ENCODE measurements at regions not wholly inside any gene's neighbourhood (a gene's known extent, or its start where the extent isn't known, plus 50 kb on each side); places are given as distances from the start of the nearest gene placed in this dataset.
"Not testable (repeated sequence)": the region's sequence is repeated elsewhere in the genome, so short reads cannot be mapped to it uniquely, and the experiment has no call there.

DNA sequence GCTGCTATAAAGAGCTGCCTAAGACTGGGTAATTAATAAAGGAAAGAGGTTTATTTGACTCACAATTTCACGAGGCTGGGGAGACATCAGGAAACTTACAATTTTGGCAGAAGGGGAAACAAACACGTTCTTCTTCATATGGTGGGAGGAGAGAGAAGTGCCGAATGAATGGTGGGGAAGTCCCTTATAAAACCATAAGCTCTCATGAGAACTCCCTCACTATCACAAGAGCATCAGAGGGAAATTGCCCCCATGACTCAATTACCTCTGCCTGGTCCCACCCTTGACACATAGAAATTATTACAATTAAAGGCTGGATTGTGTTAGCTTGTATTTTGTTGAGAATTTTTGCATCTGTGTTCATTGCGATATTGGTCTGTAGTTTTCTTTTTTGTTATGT lies 460.5 kb upstream of the RAB6C start:
- no peaks in the 10 kb centered on the region for H3F3A ChIP-seq (ENCODE audit: control insufficient read depth, insufficient read depth)
- no peaks in the 10 kb centered on the region for H3K36me3 ChIP-seq (ENCODE audit: control insufficient read depth, low read length)

DNA sequence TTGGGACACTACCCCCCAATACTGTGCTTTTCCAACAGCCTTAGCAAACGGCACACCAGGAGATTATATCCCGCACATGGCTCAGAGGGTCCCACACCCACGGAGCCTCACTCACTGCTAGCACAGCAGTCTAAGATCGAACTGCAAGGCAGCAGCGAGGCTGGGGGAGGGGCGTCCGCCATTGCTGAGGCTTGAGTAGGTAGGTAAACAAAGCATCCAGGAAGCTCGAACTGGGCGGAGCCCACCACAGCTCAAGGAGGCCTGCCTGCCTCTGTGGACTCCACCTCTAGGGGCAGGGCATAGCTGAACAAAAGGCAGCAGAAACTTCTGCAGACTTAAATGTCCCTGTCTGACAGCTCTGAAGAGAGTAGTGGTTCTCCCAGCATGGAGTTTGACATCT lies 447.3 kb upstream of the RAB6C start:
- not testable (repeated sequence) for H3K4me2 ChIP-seq (ENCODE audit: low read length); H3K27me3 ChIP-seq (ENCODE audit: control insufficient read depth, low read length); H3K9me2 ChIP-seq (replicated peaks; ENCODE audit: control insufficient read depth, low read length); H4K20me1 ChIP-seq (ENCODE audit: control insufficient read depth, insufficient read depth, low read depth, low read length); H3K9me3 ChIP-seq (ENCODE audit: control insufficient read depth, insufficient read depth, low read length); H3K79me2 ChIP-seq (ENCODE audit: control insufficient read depth, low read length); H3K27ac ChIP-seq (ENCODE audit: low read depth, low read length); H3K4me1 ChIP-seq (ENCODE audit: control insufficient read depth, low read length); H3F3A ChIP-seq (ENCODE audit: control insufficient read depth, insufficient read depth); H3K4me3 ChIP-seq (ENCODE audit: low read length); H3K36me3 ChIP-seq (ENCODE audit: control insufficient read depth, low read length)

More for the DNA sequence above, 460.5 kb upstream of the RAB6C start:
- H3K9me3 ChIP-seq (ENCODE audit: control insufficient read depth, insufficient read depth, low read length), result no peaks in the 10 kb centered on the region; the same call in 1 of the 2 replicates
- no peak for TF ChIP-seq EZH2phosphoT487 (IDR thresholded peaks at IDR 0.05; ENCODE audit: borderline replicate concordance, low read length)
- TF ChIP-seq, protein P1, sequence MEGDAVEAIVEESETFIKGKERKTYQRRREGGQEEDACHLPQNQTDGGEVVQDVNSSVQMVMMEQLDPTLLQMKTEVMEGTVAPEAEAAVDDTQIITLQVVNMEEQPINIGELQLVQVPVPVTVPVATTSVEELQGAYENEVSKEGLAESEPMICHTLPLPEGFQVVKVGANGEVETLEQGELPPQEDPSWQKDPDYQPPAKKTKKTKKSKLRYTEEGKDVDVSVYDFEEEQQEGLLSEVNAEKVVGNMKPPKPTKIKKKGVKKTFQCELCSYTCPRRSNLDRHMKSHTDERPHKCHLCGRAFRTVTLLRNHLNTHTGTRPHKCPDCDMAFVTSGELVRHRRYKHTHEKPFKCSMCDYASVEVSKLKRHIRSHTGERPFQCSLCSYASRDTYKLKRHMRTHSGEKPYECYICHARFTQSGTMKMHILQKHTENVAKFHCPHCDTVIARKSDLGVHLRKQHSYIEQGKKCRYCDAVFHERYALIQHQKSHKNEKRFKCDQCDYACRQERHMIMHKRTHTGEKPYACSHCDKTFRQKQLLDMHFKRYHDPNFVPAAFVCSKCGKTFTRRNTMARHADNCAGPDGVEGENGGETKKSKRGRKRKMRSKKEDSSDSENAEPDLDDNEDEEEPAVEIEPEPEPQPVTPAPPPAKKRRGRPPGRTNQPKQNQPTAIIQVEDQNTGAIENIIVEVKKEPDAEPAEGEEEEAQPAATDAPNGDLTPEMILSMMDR (IDR thresholded peaks at IDR 0.05; ENCODE audit: low read depth, low read length, poor library complexity, severe bottlenecking), result no peak
- no peaks in the 10 kb centered on the region for H3K27me3 ChIP-seq (ENCODE audit: control insufficient read depth, low read length)
- no peak overlapping the region for H3K4me3 ChIP-seq (ENCODE audit: low read length)
- H3K9me2 ChIP-seq (replicated peaks; ENCODE audit: control insufficient read depth, low read length), result no peaks in the 10 kb centered on the region
- H3K4me2 ChIP-seq (ENCODE audit: low read length), result no peak overlapping the region
- no peak overlapping the region for H3K27ac ChIP-seq (ENCODE audit: low read depth, low read length)
- H4K20me1 ChIP-seq (ENCODE audit: control insufficient read depth, insufficient read depth, low read depth, low read length), result no peaks in the 10 kb centered on the region
- H3K4me1 ChIP-seq (ENCODE audit: control insufficient read depth, low read length), result no peaks in the 10 kb centered on the region
- no peaks in the 10 kb centered on the region for H3K79me2 ChIP-seq (ENCODE audit: control insufficient read depth, low read length)

DNA sequence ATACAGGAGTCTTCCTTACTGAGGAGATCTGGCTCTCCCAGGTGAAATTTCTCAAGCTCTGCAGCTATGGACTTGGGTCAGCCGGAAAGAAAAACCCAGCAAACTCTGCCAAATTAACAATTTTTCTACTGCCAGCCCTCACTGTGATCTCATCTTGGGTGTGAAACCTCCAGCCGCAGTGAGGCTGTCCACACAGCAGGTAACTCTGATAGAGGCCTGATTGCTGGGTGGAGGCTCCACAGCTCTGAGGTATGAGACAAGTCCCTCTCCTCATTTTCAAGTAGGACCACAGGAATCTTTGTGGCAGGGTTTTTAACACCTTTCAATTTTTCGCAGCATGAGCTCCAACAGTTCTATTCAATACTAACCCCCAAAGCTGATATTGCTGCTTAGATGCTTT lies 430.6 kb upstream of the RAB6C start:
- 0 out of 2 replicates have a peak, but pooled peaks cover 2% of the 10 kb centered on the region for H3K27me3 ChIP-seq (ENCODE audit: control insufficient read depth, low read length)
- H3K27ac ChIP-seq (ENCODE audit: low read depth, low read length), result no peak overlapping the region
- no peak overlapping the region for H3K4me3 ChIP-seq (ENCODE audit: low read length)
- H3K36me3 ChIP-seq (ENCODE audit: control insufficient read depth, low read length), result no peaks in the 10 kb centered on the region
- H4K20me1 ChIP-seq (ENCODE audit: control insufficient read depth, insufficient read depth, low read depth, low read length), result no peaks in the 10 kb centered on the region
- no peaks in the 10 kb centered on the region for H3K9me3 ChIP-seq (ENCODE audit: control insufficient read depth, insufficient read depth, low read length)
- TF ChIP-seq, protein P1 (IDR thresholded peaks at IDR 0.05; ENCODE audit: low read depth, low read length, poor library complexity, severe bottlenecking), result no peak
- TF ChIP-seq EZH2phosphoT487 (IDR thresholded peaks at IDR 0.05; ENCODE audit: borderline replicate concordance, low read length), result no peak
- H3F3A ChIP-seq (ENCODE audit: control insufficient read depth, insufficient read depth), result no peaks in the 10 kb centered on the region
- H3K4me2 ChIP-seq (ENCODE audit: low read length), result no peak overlapping the region
- H3K79me2 ChIP-seq (ENCODE audit: control insufficient read depth, low read length), result no peaks in the 10 kb centered on the region
- no peaks in the 10 kb centered on the region for H3K9me2 ChIP-seq (replicated peaks; ENCODE audit: control insufficient read depth, low read length)
- no peaks in the 10 kb centered on the region for H3K4me1 ChIP-seq (ENCODE audit: control insufficient read depth, low read length)

DNA sequence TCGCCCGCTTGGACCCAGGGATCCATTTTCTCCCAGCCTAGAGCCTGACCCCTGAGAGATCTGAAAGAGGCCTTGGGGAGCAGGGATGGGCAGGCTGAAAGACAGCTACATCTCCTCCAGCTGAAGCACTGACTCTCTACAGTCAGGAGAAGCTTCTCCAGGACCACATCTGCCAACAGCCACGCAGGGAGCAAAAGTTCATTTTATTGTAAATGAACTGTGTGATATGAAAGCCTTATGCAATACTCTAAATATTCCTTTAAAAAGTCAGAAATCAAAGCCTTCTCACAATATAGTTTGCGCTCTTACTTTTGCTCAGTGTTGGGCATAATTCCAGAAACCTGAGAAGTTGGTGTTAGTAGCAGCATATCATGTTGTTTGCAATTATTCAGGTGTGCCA lies 428.9 kb upstream of the RAB6C start:
- Histone ChIP-seq H3K27me3 (ENCODE audit: control insufficient read depth, low read length) (0 out of 2 replicates have a peak, but pooled peaks cover 2% of the 10 kb centered on the region), H3K9me3 (ENCODE audit: control insufficient read depth, insufficient read depth, low read length) (no peaks in the 10 kb centered on the region), H3K4me2 (ENCODE audit: low read length) (no peak overlapping the region), H3K36me3 (ENCODE audit: control insufficient read depth, low read length) (no peaks in the 10 kb centered on the region), H3K79me2 (ENCODE audit: control insufficient read depth, low read length) (no peaks in the 10 kb centered on the region), H3K4me3 (ENCODE audit: low read length) (no peak overlapping the region), H3K4me1 (ENCODE audit: control insufficient read depth, low read length) (no peaks in the 10 kb centered on the region), H3F3A (ENCODE audit: control insufficient read depth, insufficient read depth) (no peaks in the 10 kb centered on the region), H3K27ac (ENCODE audit: low read depth, low read length) (no peak overlapping the region), H3K9me2 (replicated peaks; ENCODE audit: control insufficient read depth, low read length) (no peaks in the 10 kb centered on the region), H4K20me1 (ENCODE audit: control insufficient read depth, insufficient read depth, low read depth, low read length) (no peaks in the 10 kb centered on the region)
- TF ChIP-seq, protein P1 (IDR thresholded peaks at IDR 0.05; ENCODE audit: low read depth, low read length, poor library complexity, severe bottlenecking), result no peak
- TF ChIP-seq EZH2phosphoT487 (IDR thresholded peaks at IDR 0.05; ENCODE audit: borderline replicate concordance, low read length), result no peak

Measured in DOHH2 (cell line).